C4-2B (cell line): ENCODE measurements at regions not wholly inside any gene's neighbourhood (a gene's known extent, or its start where the extent isn't known, plus 50 kb on each side); places are given as distances from the start of the nearest gene placed in this dataset.
"Not testable (repeated sequence)": the region's sequence is repeated elsewhere in the genome, so short reads cannot be mapped to it uniquely, and the experiment has no call there.

Experiments
- H3K27ac ChIP-seq: fragments of 450-650 bp; 2 replicates; pipeline ENCODE4 v1.5.1; 2017
- ZFX ChIP-seq: fragments of 450-650 bp; IDR thresholded peaks from 2 replicates; pipeline ENCODE4 v1.6.1; 2017
- TF ChIP-seq, protein P1 (sequence below): fragments of 450-650 bp; conservative IDR thresholded peaks from 2 replicates; pipeline ENCODE4 v1.5.1; 2017; ENCODE audit warnings: mild to moderate bottlenecking

DNA sequence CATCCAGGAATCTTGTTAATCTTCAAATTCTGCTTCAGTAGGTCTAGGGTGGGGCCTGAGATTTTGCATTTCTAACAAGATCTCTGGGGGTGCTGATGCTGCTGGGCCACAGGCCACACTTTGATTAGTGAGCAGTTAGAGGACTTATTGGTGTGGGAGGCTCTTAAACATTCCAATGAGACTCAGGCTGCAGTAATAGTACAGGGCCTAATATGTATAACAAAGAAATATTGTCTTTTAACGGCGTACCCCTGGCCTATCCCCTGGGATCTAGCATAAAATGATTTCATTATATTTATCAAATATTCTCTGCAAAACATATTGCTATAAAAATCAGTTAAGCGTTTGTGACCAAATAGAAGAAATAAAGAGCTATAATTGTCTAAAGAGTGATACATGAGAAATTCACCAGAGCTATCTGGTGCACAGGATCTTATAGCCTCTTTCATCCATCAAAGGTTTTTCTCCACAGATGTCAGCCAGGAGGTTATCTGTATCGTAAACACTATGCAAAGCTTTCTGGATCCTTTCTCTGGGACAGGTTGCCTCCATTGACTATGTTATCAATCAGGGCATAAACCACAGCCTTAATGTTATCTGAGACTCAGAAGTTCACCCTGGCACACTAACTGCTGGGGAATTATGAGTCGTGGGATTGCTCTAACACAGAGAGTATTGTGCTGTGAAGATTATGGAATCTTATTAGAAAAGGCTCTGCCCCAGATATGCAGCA is 488.5 kb upstream of the MAP3K7 start:
- TF ChIP-seq ZFX, result no peak
- TF ChIP-seq, protein P1, sequence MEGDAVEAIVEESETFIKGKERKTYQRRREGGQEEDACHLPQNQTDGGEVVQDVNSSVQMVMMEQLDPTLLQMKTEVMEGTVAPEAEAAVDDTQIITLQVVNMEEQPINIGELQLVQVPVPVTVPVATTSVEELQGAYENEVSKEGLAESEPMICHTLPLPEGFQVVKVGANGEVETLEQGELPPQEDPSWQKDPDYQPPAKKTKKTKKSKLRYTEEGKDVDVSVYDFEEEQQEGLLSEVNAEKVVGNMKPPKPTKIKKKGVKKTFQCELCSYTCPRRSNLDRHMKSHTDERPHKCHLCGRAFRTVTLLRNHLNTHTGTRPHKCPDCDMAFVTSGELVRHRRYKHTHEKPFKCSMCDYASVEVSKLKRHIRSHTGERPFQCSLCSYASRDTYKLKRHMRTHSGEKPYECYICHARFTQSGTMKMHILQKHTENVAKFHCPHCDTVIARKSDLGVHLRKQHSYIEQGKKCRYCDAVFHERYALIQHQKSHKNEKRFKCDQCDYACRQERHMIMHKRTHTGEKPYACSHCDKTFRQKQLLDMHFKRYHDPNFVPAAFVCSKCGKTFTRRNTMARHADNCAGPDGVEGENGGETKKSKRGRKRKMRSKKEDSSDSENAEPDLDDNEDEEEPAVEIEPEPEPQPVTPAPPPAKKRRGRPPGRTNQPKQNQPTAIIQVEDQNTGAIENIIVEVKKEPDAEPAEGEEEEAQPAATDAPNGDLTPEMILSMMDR, result no peak
- H3K27ac ChIP-seq, result no peak overlapping the region

DNA sequence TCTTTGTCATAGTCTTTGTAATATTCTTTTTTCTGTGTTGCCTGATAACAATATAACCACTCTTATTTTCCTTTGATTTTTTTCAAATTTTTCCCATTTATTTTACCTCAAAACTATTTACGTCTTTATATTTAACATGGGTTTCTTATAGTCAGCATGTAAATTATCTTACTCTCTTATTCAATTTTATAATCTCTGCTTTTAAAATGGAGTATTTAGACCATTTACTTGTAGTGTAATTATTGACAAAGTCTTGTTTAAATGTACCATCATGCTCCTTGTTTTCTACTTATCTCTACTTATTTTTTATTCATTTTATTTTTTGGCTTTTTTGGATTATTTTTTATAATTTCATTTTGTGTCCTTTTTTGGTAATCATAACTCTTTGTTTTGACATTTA is 476.5 kb upstream of the MAP3K7 start:
- TF ChIP-seq, protein P1, result no peak
- no peak for TF ChIP-seq ZFX
- H3K27ac ChIP-seq, result no peak overlapping the region

DNA sequence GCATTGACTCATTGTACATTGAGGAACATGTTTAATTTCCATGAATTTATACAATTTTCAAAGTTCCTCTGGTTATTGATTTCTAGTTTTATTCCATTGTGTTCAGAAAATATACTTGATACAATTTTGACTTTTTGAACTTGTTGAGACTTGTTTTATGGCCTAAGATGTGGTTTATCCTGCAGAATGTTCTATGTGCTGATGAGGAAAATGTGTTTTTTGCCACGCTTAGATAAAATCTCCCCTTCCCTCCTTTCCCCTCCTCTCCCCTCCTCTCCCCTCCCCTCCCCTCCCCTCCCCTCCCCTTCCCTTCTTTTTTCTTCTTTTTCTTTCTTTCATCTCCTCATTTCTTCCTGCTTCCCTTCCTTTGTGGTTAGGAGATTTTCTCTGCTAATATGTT is 470.8 kb upstream of the MAP3K7 start:
- TF ChIP-seq ZFX, result no peak
- TF ChIP-seq, protein P1, result no peak
- no peak overlapping the region for H3K27ac ChIP-seq

DNA sequence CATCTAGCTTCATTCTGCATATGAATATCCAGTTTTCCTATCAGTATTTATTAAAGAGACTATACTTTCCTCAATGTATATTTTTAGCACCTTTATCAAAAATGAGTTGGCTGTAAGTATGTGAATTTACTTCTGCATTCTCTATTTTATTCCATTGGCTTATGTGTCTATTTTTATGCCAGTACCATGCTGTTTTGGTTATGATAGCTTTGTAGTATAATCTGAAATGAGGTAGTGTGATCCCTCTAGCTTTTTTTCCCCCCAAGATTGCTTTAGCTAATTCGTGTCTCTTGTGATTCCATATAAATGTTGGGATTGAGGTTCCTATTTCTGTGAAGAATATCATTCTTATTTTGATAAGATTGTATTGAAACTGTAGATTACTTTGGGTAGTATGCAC is 469.1 kb upstream of the MAP3K7 start:
- TF ChIP-seq, protein P1, result no peak
- no peak for TF ChIP-seq ZFX
- H3K27ac ChIP-seq, result no peak overlapping the region

DNA sequence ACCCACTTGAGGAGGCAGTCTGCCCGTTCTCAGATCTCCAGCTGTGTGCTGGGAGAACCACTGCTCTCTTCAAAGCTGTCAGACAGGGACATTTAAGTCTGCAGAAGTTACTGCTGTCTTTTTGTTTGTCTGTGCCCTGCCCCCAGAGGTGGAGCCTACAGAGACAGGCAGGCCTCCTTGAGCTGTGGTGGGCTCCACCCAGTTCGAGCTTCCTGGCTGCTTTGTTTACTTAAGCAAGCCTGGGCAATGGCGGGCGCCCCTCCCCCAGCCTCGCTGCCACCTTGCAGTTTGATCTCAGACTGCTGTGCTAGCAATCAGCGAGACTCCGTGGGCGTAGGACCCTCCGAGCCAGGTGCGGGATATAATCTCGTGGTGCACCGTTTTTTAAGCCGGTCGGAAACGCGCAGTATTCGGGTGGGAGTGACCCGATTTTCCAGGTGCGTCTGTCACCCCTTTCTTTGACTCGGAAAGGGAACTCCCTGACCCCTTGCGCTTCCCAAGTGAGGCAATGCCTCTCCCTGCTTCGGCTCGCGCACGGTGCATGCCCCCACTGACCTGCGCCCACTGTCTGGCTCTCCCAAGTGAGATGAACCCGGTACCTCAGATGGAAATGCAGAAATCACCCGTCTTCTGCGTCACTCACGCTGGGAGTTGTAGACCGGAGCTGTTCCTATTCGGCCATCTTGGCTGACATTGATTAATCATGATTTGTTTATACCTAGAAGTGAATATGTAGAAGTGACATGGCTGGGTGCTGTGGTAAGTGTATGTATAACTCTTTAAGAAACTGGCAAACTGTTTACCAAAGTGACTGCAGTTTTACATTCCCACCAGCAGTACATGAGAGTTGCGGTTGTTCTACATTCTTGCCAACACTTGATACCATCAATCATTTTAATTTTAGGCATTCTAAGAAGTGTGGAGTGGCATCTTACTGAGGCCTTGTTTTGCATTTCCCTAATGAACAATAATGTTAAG is 465.9 kb upstream of the MAP3K7 start:
- H3K27ac ChIP-seq, result not testable (repeated sequence)

DNA sequence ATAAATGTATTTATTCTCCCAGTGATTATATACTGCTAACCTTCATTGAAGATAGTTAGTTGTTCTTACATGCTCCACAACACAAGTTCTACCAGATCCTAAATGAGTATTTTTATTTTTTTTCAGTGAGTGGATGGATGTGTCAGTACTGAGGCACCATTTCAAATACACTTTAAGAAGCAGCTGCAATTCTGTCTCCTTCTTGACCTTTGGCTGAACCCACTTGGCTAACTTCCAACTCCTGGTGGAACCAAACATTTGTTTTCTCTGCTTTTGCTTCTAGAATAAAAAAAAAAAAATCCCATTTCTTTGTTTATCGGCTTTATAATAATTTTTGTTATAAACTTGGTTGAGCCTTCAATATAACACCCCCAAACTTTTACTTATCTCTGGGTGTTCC is 458.3 kb upstream of the MAP3K7 start:
- H3K27ac ChIP-seq, result no peak overlapping the region

DNA sequence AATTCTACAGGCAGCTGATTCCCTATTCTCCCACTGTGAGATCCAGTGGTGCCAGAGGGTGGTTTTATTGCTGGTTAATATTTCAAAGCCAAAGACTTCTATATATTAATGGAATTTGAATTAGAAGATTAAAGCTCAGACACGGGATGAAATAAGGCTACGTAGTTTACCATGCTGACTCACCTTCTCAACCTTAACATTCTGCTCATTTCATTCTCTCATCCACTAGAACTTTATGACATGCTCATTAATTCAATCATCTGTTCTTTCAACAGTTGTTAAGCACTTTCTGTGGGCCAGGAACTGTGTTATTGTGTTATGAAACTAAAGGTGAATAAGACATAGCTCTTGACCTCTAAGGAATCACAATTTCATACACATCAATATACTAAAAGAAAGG is 456.9 kb upstream of the MAP3K7 start:
- H3K27ac ChIP-seq, result no peak overlapping the region
- TF ChIP-seq, protein P1, result no peak
- no peak for TF ChIP-seq ZFX

More for the DNA sequence above, 458.3 kb upstream of the MAP3K7 start:
- no peak for TF ChIP-seq ZFX
- TF ChIP-seq, protein P1, result no peak
